ENCODE measurements at regions not wholly inside any gene's neighbourhood (a gene's known extent, or its start where the extent isn't known, plus 50 kb on each side); places are given as distances from the start of the nearest gene placed in this dataset.

DNA sequence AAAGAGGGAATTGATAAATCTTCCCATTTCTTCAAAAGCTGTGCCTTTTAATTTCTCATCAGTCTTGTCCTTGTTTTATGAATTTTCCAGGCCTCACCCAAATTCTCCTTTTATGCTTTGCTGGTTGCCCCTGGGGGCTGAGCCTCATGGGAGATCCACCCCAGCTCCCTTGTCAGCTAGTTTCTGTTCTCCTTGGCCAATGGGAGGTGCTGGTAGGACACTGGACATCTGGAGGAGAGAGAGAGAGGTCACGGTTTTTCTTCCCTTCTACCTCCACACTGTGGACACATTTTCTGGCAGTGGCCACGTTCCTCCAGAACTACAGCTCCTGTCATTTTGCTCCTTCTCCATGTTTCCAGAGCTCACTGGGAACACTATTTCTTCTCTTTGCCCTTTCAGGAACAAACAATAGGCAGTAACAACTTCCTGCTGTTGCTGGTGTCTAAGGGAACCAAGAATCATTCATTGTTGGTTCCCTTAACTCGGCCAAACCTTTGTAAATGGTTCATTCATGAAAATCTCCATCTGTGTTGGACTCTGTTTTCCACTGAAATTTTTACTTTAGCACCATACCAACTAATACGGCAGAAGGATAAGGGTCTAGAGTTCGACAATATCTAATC, 334.5 kb downstream of the GPAT3 start:
- H2AK5ac ChIP-seq (ENCODE audit: insufficient read length, low read length), result no peak overlapping the region

More for the DNA sequence above, 334.5 kb downstream of the GPAT3 start:
- Histone ChIP-seq H3K23ac (ENCODE audit: insufficient read length, low read depth, low read length) (no peak overlapping the region), H2BK5ac (ENCODE audit: insufficient read length, low read length) (no peak overlapping the region), H3K79me1 (ENCODE audit: insufficient read depth, low read depth, low read length, poor library complexity, severe bottlenecking) (no peaks in the 10 kb centered on the region), H3K4ac (ENCODE audit: low read depth, low read length) (no peak overlapping the region), H3K79me2 (ENCODE audit: insufficient read depth, low read length) (no peaks in the 10 kb centered on the region), H3K14ac (ENCODE audit: insufficient read depth, low read length) (no peak overlapping the region), H3K9me3 (ENCODE audit: control insufficient read depth, low read depth, low read length) (no peaks in the 10 kb centered on the region), H3K27me3 (ENCODE audit: insufficient read depth, low read length) (no peaks in the 10 kb centered on the region), H4K91ac (ENCODE audit: insufficient read length, low read depth, low read length) (no peak overlapping the region), H3K23me2 (ENCODE audit: insufficient read length, low read depth, low read length, poor library complexity, severe bottlenecking) (no peaks in the 10 kb centered on the region), H4K8ac (replicated peaks; ENCODE audit: insufficient read length, low read depth, low read length) (no peak overlapping the region), H3T11ph (ENCODE audit: low read length) (no peak overlapping the region), H2BK20ac (ENCODE audit: low read depth, low read length, poor library complexity, severe bottlenecking) (no peak overlapping the region), H4K20me1 (ENCODE audit: control insufficient read depth, insufficient read depth, insufficient read length) (no peaks in the 10 kb centered on the region), H2BK12ac (ENCODE audit: insufficient read length, low read depth, low read length) (no peak overlapping the region), H3K27ac (ENCODE audit: insufficient read length, low read depth, low read length) (no peak overlapping the region), H2BK120ac (ENCODE audit: low read depth, low read length, poor library complexity, severe bottlenecking) (no peak overlapping the region), H3K56ac (ENCODE audit: insufficient read length, low read depth, low read length) (no peak overlapping the region), H3K9ac (ENCODE audit: extremely low read depth, insufficient read length, low read length) (no peak overlapping the region), H4K5ac (ENCODE audit: insufficient read length, low read depth, low read length) (no peak overlapping the region), H2BK15ac (ENCODE audit: low read depth, low read length) (no peak overlapping the region), H3K4me2 (ENCODE audit: insufficient read depth, insufficient read length, low read length) (no peak overlapping the region), H2AFZ (ENCODE audit: low read length) (no peak overlapping the region), H3K4me1 (ENCODE audit: insufficient read depth, low read length) (no peaks in the 10 kb centered on the region), H3K18ac (ENCODE audit: insufficient read length, low read depth, low read length) (no peak overlapping the region)
- Mint-ChIP-seq H3K4me1 (peaks cover 7 to 18% of the 10 kb centered on the region in 2 experiments), H3K4me3 (no peak overlapping the region), H3K27ac (peak overlapping the region in 1 of 3 experiments; percentile 60; a peak in 2 of 7 replicates), H3K27me3 (ENCODE audit: low read depth) (no peaks in the 10 kb centered on the region), H3K9me3 (no peaks in the 10 kb centered on the region; a peak in 1 of 5 replicates), H3K36me3 (ENCODE audit: insufficient read depth in 1 of 3, low read depth in 3 of 3) (no peaks in the 10 kb centered on the region)
- DNase-seq, result no peak
- TF ChIP-seq, protein P1, sequence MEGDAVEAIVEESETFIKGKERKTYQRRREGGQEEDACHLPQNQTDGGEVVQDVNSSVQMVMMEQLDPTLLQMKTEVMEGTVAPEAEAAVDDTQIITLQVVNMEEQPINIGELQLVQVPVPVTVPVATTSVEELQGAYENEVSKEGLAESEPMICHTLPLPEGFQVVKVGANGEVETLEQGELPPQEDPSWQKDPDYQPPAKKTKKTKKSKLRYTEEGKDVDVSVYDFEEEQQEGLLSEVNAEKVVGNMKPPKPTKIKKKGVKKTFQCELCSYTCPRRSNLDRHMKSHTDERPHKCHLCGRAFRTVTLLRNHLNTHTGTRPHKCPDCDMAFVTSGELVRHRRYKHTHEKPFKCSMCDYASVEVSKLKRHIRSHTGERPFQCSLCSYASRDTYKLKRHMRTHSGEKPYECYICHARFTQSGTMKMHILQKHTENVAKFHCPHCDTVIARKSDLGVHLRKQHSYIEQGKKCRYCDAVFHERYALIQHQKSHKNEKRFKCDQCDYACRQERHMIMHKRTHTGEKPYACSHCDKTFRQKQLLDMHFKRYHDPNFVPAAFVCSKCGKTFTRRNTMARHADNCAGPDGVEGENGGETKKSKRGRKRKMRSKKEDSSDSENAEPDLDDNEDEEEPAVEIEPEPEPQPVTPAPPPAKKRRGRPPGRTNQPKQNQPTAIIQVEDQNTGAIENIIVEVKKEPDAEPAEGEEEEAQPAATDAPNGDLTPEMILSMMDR (conservative IDR thresholded peaks at IDR 0.05), result no peak
- no CpG with 5 or more reads among the region's 5 CpGs for WGBS (ENCODE audit: extremely low coverage, insufficient read length, low lambda C conversion rate)
